ENCODE measurements at regions not wholly inside any gene's neighbourhood (a gene's known extent, or its start where the extent isn't known, plus 50 kb on each side); places are given as distances from the start of the nearest gene placed in this dataset.

DNA sequence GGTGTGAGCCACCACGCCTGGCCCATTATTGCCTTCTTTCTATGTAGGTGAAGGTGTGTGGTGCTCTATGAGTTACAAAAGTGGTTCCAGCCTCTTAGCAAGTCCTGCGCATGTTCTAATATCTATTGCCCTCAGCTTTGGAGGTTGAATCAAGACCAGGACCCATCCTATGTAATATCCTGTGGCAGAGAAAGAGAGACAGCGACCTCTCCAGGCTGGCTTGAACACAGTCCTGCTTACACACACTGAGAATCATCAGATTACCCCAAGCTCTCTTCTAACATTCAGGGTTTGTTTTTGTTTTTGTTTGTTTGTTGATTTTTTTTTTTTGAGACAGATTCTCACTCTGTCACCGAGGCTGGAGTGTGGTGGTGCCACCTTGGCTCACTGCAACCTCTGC, 94.7 kb upstream of the OSMR start:
- Histone ChIP-seq H3K9ac (no peak overlapping the region), H4K20me1 (ENCODE audit: insufficient read depth) (no peaks in the 10 kb centered on the region), H3K4me3 (no peak overlapping the region), H3K4me2 (ENCODE audit: unreplicated experiment) (no peak overlapping the region), H3K9me2 (ENCODE audit: insufficient read depth) (no peaks in the 10 kb centered on the region), H3K36me3 (ENCODE audit: low read depth) (no peaks in the 10 kb centered on the region), H3K79me2 (ENCODE audit: insufficient read depth) (no peaks in the 10 kb centered on the region), H3K9me3 (ENCODE audit: low read depth) (no peaks in the 10 kb centered on the region), H3K27me3 (replicated peaks; ENCODE audit: insufficient read depth) (no peaks in the 10 kb centered on the region; the same call in 1 of the 2 replicates), H3K27ac (no peak overlapping the region), H3K4me1 (ENCODE audit: insufficient read depth) (peaks cover 23% of the 10 kb centered on the region), H3F3A (ENCODE audit: insufficient read depth) (peaks cover 14% of the 10 kb centered on the region), H2AFZ (no peak overlapping the region)
- in situ Hi-C loops (cut with MboI), result no loop called here
- DNase-seq, result peak; percentile 8
- TF ChIP-seq EZH2 (IDR thresholded peaks at IDR 0.05; ENCODE audit: insufficient read depth, poor library complexity, severe bottlenecking) (no peak), EZH2phosphoT487 (IDR thresholded peaks at IDR 0.05; ENCODE audit: insufficient read depth, low read depth) (no peak)
- WGBS, 2 experiments (ENCODE audit: low coverage in 1 of 2, low lambda C conversion rate in 2 of 2, missing lambda C conversion rate in 2 of 2), result 72 to 77% methylated on average over 4 of the region's 4 CpGs

DNA sequence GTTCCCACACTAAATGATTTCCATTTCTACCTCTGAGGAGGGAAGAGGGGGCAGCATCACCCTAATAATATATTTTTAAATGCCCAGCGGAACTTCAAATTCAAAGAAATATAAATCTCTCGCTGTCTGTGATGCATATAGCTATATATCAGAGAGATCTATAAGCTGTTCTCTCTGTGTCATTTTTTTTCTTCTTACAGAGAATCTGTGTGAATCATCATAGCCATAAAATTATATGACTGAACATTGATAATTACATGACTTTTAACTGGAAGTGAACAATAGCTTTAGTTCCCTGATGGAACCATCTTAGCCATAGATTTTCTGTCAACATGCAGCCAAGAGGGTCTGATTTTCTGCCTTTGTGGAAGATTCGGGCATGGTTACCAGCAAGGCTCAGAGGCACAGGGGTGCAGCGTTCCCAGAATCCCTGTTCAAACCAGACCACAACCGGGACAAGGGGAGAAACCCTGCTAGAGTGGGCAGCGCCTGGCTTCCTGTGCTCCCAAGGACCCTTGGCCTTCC, 93.7 kb upstream of the OSMR start:
- H3K4me1 ChIP-seq (ENCODE audit: insufficient read depth), result peaks cover 23% of the 10 kb centered on the region
- in situ Hi-C loops (cut with MboI), result no loop called here
- H3K79me2 ChIP-seq (ENCODE audit: insufficient read depth), result no peaks in the 10 kb centered on the region
- no peaks in the 10 kb centered on the region for H3K9me3 ChIP-seq (ENCODE audit: low read depth)
- DNase-seq, result peak; percentile 8
- H2AFZ ChIP-seq, result no peak overlapping the region
- H4K20me1 ChIP-seq (ENCODE audit: insufficient read depth), result no peaks in the 10 kb centered on the region
- no peaks in the 10 kb centered on the region for H3K36me3 ChIP-seq (ENCODE audit: low read depth)
- TF ChIP-seq EZH2 (IDR thresholded peaks at IDR 0.05; ENCODE audit: insufficient read depth, poor library complexity, severe bottlenecking), result no peak
- no peaks in the 10 kb centered on the region; the same call in 1 of the 2 replicates for H3K27me3 ChIP-seq (replicated peaks; ENCODE audit: insufficient read depth)
- H3K27ac ChIP-seq, result no peak overlapping the region
- H3K4me2 ChIP-seq (ENCODE audit: unreplicated experiment), result no peak overlapping the region
- no peak overlapping the region for H3K4me3 ChIP-seq
- peaks cover 17% of the 10 kb centered on the region for H3F3A ChIP-seq (ENCODE audit: insufficient read depth)
- 0 out of 2 replicates have a peak, but pooled peaks cover 3% of the 10 kb centered on the region for H3K9me2 ChIP-seq (ENCODE audit: insufficient read depth)
- 67 to 73% methylated on average over 6 of the region's 6 CpGs for WGBS, 2 experiments (ENCODE audit: low coverage in 1 of 2, low lambda C conversion rate in 2 of 2, missing lambda C conversion rate in 2 of 2)
- H3K9ac ChIP-seq, result no peak overlapping the region

DNA sequence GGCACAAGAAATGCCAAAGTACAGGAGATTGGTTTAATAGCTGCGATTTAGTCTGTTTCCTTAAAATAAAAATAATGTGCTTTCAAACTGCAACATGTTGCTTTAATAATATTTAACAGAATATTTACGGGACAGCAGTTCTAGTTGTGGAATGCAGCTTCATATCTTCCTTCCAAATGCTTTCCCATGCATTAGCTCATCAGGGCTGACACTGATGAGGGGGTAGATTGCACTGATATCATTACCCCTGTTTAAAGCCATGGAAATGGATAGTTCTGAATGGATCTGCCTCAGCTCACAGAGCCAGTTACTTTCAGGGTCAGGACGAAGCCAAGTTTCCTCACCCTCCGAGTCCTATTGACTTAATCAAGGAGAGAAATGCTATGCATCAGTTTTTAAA, 93.2 kb upstream of the OSMR start:
- H3K9ac ChIP-seq, result no peak overlapping the region
- H3K4me3 ChIP-seq, result no peak overlapping the region
- no peaks in the 10 kb centered on the region for H3K36me3 ChIP-seq (ENCODE audit: low read depth)
- no peak overlapping the region for H2AFZ ChIP-seq
- peaks cover 23% of the 10 kb centered on the region for H3K4me1 ChIP-seq (ENCODE audit: insufficient read depth)
- H3K9me3 ChIP-seq (ENCODE audit: low read depth), result no peaks in the 10 kb centered on the region
- no peaks in the 10 kb centered on the region for H4K20me1 ChIP-seq (ENCODE audit: insufficient read depth)
- no peaks in the 10 kb centered on the region for H3K79me2 ChIP-seq (ENCODE audit: insufficient read depth)
- no peaks in the 10 kb centered on the region for H3K27me3 ChIP-seq (replicated peaks; ENCODE audit: insufficient read depth)
- peaks cover 17% of the 10 kb centered on the region for H3F3A ChIP-seq (ENCODE audit: insufficient read depth)
- in situ Hi-C loops (cut with MboI), result no loop called here
- 0 out of 2 replicates have a peak, but pooled peaks cover 3% of the 10 kb centered on the region for H3K9me2 ChIP-seq (ENCODE audit: insufficient read depth)
- DNase-seq, result peak; percentile 33
- no peak overlapping the region for H3K4me2 ChIP-seq (ENCODE audit: unreplicated experiment)
- no peak overlapping the region for H3K27ac ChIP-seq
- WGBS, 2 experiments (ENCODE audit: low coverage in 1 of 2, low lambda C conversion rate in 2 of 2, missing lambda C conversion rate in 2 of 2), result 30% methylated on average over 4 of the region's 4 CpGs
- TF ChIP-seq EZH2phosphoT487 (IDR thresholded peaks at IDR 0.05; ENCODE audit: insufficient read depth, low read depth), result no peak

DNA sequence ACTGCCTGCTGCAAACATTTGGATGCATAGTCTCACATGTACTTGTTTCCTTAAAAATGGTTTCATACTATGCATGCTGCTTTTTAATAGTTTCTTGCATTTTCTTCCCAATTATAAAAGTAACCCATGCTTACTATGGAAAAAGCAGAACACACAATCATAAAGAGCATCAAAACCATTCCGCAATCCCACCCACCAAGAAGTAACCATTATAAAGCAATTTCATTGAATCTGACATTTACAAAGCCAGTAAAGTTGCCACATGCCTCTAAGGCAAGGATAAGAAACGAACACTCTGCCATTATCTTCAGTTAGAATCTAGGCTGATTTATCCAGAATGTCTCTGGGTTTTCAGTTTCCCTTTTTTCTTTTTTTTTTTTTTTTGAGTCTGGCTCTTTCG, 92.7 kb upstream of the OSMR start:
- no peak overlapping the region for H3K4me2 ChIP-seq (ENCODE audit: unreplicated experiment)
- DNase-seq, result no peak
- no peaks in the 10 kb centered on the region for H3K36me3 ChIP-seq (ENCODE audit: low read depth)
- 92% methylated on average over 3 of the region's 3 CpGs for WGBS, 2 experiments (ENCODE audit: low coverage in 1 of 2, low lambda C conversion rate in 2 of 2, missing lambda C conversion rate in 2 of 2)
- 0 out of 2 replicates have a peak, but pooled peaks cover 3% of the 10 kb centered on the region for H3K9me2 ChIP-seq (ENCODE audit: insufficient read depth)
- no peak overlapping the region for H3K27ac ChIP-seq
- peaks cover 17% of the 10 kb centered on the region for H3F3A ChIP-seq (ENCODE audit: insufficient read depth)
- TF ChIP-seq EZH2 (IDR thresholded peaks at IDR 0.05; ENCODE audit: insufficient read depth, poor library complexity, severe bottlenecking) (no peak), EZH2phosphoT487 (IDR thresholded peaks at IDR 0.05; ENCODE audit: insufficient read depth, low read depth) (no peak)
- no peaks in the 10 kb centered on the region for H4K20me1 ChIP-seq (ENCODE audit: insufficient read depth)
- no peaks in the 10 kb centered on the region for H3K79me2 ChIP-seq (ENCODE audit: insufficient read depth)
- no peak overlapping the region for H2AFZ ChIP-seq
- H3K9ac ChIP-seq, result no peak overlapping the region
- H3K4me3 ChIP-seq, result no peak overlapping the region
- no peaks in the 10 kb centered on the region for H3K9me3 ChIP-seq (ENCODE audit: low read depth)
- no peaks in the 10 kb centered on the region for H3K27me3 ChIP-seq (replicated peaks; ENCODE audit: insufficient read depth)
- H3K4me1 ChIP-seq (ENCODE audit: insufficient read depth), result peaks cover 23% of the 10 kb centered on the region
- in situ Hi-C loops (cut with MboI), result no loop called here

DNA sequence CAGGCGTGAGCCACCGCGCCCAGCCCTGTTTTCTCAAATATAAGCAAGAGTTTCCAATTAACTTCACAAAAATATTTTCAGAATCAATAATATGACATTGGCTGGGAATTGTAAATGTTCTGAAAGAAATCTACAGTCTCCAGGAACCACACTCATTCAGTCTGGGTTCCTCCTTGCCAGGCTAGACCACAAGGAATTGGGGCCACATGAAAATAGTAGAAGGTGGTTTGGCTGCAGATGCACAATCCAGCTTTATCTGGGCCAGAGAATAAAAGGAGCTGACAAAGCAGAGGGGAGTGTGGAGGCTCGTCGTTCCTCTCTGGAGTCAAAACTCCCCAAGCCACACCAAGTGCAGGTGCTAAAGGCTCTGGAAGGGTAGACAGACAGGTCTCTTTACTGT, 92.0 kb upstream of the OSMR start:
- Histone ChIP-seq H3F3A (ENCODE audit: insufficient read depth) (peaks cover 17% of the 10 kb centered on the region), H2AFZ (no peak overlapping the region), H3K4me1 (ENCODE audit: insufficient read depth) (peaks cover 23% of the 10 kb centered on the region), H3K27me3 (replicated peaks; ENCODE audit: insufficient read depth) (no peaks in the 10 kb centered on the region), H3K9ac (no peak overlapping the region), H3K4me2 (ENCODE audit: unreplicated experiment) (no peak overlapping the region), H3K36me3 (ENCODE audit: low read depth) (no peaks in the 10 kb centered on the region), H4K20me1 (ENCODE audit: insufficient read depth) (no peaks in the 10 kb centered on the region), H3K9me3 (ENCODE audit: low read depth) (no peaks in the 10 kb centered on the region), H3K79me2 (ENCODE audit: insufficient read depth) (no peaks in the 10 kb centered on the region), H3K27ac (no peak overlapping the region), H3K9me2 (ENCODE audit: insufficient read depth) (0 out of 2 replicates have a peak, but pooled peaks cover 3% of the 10 kb centered on the region), H3K4me3 (no peak overlapping the region)
- in situ Hi-C loops (cut with MboI), result no loop called here
- TF ChIP-seq EZH2phosphoT487 (IDR thresholded peaks at IDR 0.05; ENCODE audit: insufficient read depth, low read depth) (no peak), EZH2 (IDR thresholded peaks at IDR 0.05; ENCODE audit: insufficient read depth, poor library complexity, severe bottlenecking) (no peak)
- no peak for DNase-seq
- 70 to 77% methylated on average over 5 of the region's 5 CpGs for WGBS, 2 experiments (ENCODE audit: low coverage in 1 of 2, low lambda C conversion rate in 2 of 2, missing lambda C conversion rate in 2 of 2)
